Ovary (tissue), 7 donors: ENCODE measurements at regions not wholly inside any gene's neighbourhood (a gene's known extent, or its start where the extent isn't known, plus 50 kb on each side); places are given as distances from the start of the nearest gene placed in this dataset.

Experiments
- DNase-seq, 5 donors: peaks; one replicate each; pipeline ENCODE4 v3.0.0-alpha.2; 2019 to 2020
- H3K27ac ChIP-seq, 2 donors: fragments of 200-600 bp; one replicate each; pipeline versions ENCODE4 v1.5.1 to v1.8.0; 2019 to 2022
- H3K27me3 ChIP-seq: fragments of 200-600 bp; one replicate; pipeline ENCODE4 v1.8.0; 2022
- H3K36me3 ChIP-seq: fragments of 200-600 bp; sonication (generic); one replicate; pipeline ENCODE4 v1.5.1; 2019
- H3K4me1 ChIP-seq: one replicate; pipeline ENCODE4 v1.8.1; 2013; ENCODE audit warnings: mild to moderate bottlenecking, moderate library complexity; ENCODE audit not compliant: insufficient read depth
- H3K4me3 ChIP-seq: fragments of 200-600 bp; sonication (generic); one replicate; pipeline ENCODE4 v1.5.1; 2017
- H3K9me3 ChIP-seq, 2 donors: fragments of 200-600 bp in 1 of 2; sonication (generic) in 1 of 2; one replicate each; pipeline versions ENCODE4 v1.5.1 to v1.8.1; 2013 to 2019; ENCODE audit warnings: mild to moderate bottlenecking in 1 of 2, moderate library complexity in 1 of 2
- CTCF ChIP-seq, 3 donors: fragments of 450-650 bp in 2 of 3; fragments of 200-600 bp in 1 of 3; IDR thresholded peaks; one replicate each; pipeline versions ENCODE4 v1.5.1 to v1.8.0; 2016 to 2022; ENCODE audit warnings: antibody characterized with exemption in 3 of 3, mild to moderate bottlenecking in 1 of 3
- EP300 ChIP-seq: sonication (generic); formaldehyde crosslinking; IDR thresholded peaks from one replicate; pipeline ENCODE4 v1.6.1; 2017; ENCODE audit warnings: antibody characterized with exemption
- POLR2A ChIP-seq: fragments of 450-650 bp; IDR thresholded peaks from one replicate; pipeline ENCODE4 v1.6.1; 2017; ENCODE audit warnings: antibody characterized with exemption, mild to moderate bottlenecking, moderate library complexity
- WGBS, 3 donors: extraction: QIAGEN DNeasy Blood & Tissue Kit in 1 of 3; methylation state at CpG; one replicate each; pipeline versions ENCODE4 v1.1.5 to v1.1.7; 2013 to 2017; 5-methylcytosine and 5-hydroxymethylcytosine counted together
- intact Hi-C, 4 donors: fragments of 100-400 bp; cut with DNase I; formaldehyde crosslinking; loops; one replicate each; pipeline versions ENCODE4 v1.11.0 to v1.15.1; 2022 to 2023
- donor health status: DM: no; HTN: no; CAD: no; lungs with moderate emphysema.
- donor health status: DM: no; HTN: no; CAD: no.
- donor health status: Bipolar disorder and iron deficiency.
- donor health status: DM: no; HTN: no; CAD: no.
- donor health status: DM: yes; HTN: yes; CAD: no.

GRCh38 chr12:66905201-66905600 lies 226.3 kb upstream of the GRIP1 start:
- Histone ChIP-seq H3K27me3 (no peaks in the 10 kb centered on the region), H3K9me3 (no peaks in the 10 kb centered on the region), H3K36me3 (no peaks in the 10 kb centered on the region), H3K27ac (no peak overlapping the region), H3K4me3 (no peak overlapping the region), H3K4me1 (no peaks in the 10 kb centered on the region)
- TF ChIP-seq POLR2A (no peak), EP300 (no peak), CTCF (IDR thresholded peaks at IDR 0.05) (no peak)
- intact Hi-C loops, result no loop called here
- DNase-seq, result no peak

DNA sequence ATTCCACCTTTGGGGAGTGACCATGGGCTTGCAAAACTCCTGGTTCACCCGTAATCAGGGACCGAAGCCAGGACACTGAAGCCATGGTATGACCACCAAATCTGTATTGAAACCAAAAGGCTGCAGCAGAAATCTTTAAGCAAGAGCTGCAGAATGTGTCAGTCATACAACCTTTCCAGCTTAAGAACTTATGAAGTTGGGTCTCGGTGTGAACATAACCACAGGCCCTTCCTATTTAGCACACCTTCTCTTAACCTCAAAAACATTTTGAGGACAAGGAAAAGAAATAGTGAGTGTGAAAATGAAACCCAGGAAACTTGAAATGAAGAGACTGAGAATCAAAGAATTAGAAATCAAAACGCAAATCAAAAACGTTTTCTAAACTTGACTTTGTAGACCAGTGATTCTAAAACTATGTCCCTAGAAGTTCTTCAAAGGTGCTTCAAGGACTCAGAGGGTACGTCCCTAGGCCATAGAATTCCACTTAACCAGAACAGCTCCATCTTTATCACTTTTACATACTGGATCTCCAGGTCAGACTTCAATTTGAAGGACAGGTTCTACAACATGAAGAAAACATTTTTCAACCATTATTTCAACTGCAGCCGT lies 231.6 kb upstream of the GRIP1 start:
- no peak for DNase-seq
- Histone ChIP-seq H3K9me3 (no peaks in the 10 kb centered on the region), H3K27me3 (no peaks in the 10 kb centered on the region), H3K4me1 (no peaks in the 10 kb centered on the region), H3K27ac (no peak overlapping the region), H3K4me3 (no peak overlapping the region), H3K36me3 (no peaks in the 10 kb centered on the region)
- WGBS, 3 donors, result 89 to 94% (median 90%) methylated on average over 7 of the region's 7 CpGs
- TF ChIP-seq EP300 (no peak), POLR2A (no peak), CTCF (IDR thresholded peaks at IDR 0.05) (no peak)
- intact Hi-C loops, result no loop called here

DNA sequence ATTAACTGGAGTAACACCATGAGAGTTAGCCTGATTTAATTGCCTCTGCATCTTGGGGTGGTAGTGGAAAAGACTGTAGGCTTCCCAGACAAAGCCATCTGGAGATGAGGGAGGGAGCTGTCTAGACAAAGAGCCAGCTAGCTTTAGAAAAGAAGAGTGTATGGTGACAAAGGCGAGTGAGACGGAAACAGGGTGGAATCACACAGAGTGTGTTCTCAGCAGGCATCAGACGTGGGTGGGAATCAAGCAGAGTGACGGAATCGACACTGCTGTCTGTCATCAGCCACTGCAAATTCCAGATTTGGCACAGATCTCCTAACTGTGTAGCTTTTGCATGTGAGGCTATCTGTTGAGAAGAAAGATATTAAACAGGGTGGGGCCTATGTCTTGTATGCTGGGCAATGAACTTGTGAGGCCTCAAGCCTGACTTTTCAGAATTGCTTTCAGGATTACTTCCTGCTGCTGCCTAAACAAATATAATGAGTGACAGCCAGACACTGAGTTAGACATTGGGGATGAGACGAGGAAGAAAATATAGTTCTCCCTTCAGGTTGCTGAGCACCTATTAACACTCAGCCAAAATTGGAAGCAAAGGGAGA lies 236.5 kb upstream of the GRIP1 start:
- TF ChIP-seq CTCF (IDR thresholded peaks at IDR 0.05), result no peak
- TF ChIP-seq POLR2A, result no peak
- TF ChIP-seq EP300, result no peak
- Histone ChIP-seq H3K27me3 (no peaks in the 10 kb centered on the region), H3K4me1 (no peaks in the 10 kb centered on the region), H3K4me3 (no peak overlapping the region), H3K9me3 (no peaks in the 10 kb centered on the region), H3K36me3 (no peaks in the 10 kb centered on the region), H3K27ac (no peak overlapping the region)
- intact Hi-C loops, result no loop called here
- DNase-seq, result no peak
- WGBS, 3 donors, result 93 to 95% (median 93%) methylated on average over 6 of the region's 6 CpGs

DNA sequence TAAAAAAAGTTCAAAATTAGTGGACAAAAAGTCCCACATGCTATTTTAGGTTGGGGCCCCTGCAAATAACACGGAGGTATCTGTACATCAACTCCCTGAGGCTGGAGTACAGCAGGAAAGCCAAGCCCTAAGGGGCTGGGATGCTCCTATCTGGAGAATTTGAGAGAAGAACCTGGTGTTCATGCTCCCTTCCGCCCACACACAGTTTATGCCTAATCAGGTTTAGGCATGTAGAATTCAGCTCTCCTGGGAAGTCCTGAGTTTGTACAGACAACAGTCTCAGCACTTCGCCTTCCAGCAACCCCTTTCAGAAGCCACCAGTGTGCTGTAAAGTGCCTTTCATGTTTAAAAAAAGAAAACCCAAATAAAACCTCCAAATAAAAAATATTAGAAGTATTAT lies 237.3 kb upstream of the GRIP1 start:
- no peak for DNase-seq
- no peaks in the 10 kb centered on the region for H3K27me3 ChIP-seq
- no peaks in the 10 kb centered on the region for H3K36me3 ChIP-seq
- H3K9me3 ChIP-seq, result no peaks in the 10 kb centered on the region
- no peak overlapping the region for H3K27ac ChIP-seq
- 37 to 42% (median 40%) methylated on average over 3 of the region's 3 CpGs for WGBS, 3 donors
- no peak for TF ChIP-seq POLR2A
- no peak for TF ChIP-seq CTCF (IDR thresholded peaks at IDR 0.05)
- no peaks in the 10 kb centered on the region for H3K4me1 ChIP-seq
- intact Hi-C loops, result no loop called here
- no peak overlapping the region for H3K4me3 ChIP-seq
